ENCODE measurements at regions not wholly inside any gene's neighbourhood (a gene's known extent, or its start where the extent isn't known, plus 50 kb on each side); places are given as distances from the start of the nearest gene placed in this dataset.
A peak's percentile ranks its signal among the peaks of the same experiment; 100 is the strongest.

- peak overlapping the region in 1 of 2 experiments; percentile 17; a peak in 2 of 6 replicates for H3K27ac ChIP-seq
- 49% methylated on average over 7 of the region's 7 CpGs for WGBS (ENCODE audit: missing lambda C conversion rate)
- DNase-seq (ENCODE audit: low read depth in 1 of 2, low spot score in 1 of 2) (peak in 1 of 2 experiments; percentile 32), ATAC-seq (peak; percentile 43 to 58; a peak in 3 of 6 replicates), FAIRE-seq (no peak)
- POLR2A ChIA-PET: no interaction called here
- TF ChIP-seq BHLHE40 (IDR thresholded peaks at IDR 0.05; ENCODE audit: low read depth, low read length) (no peak), EHMT2 (IDR thresholded peaks at IDR 0.05; ENCODE audit: low read depth) (no peak)
- H3K4me1 ChIP-seq: no peaks in the 10 kb centered on the region
- H3K9me3 ChIP-seq: no peaks in the 10 kb centered on the region
- no peak overlapping the region for H3K4me3 ChIP-seq
- no peak overlapping the region for H3K4me2 ChIP-seq
- CTCF ChIA-PET: interaction anchor here (0.6 to 5.4 kb wide), 3 partner anchors 9 to 123 kb away, joined by 4 to 26 read pairs (median 15); partner anchors contain the start of gene CCBE1
Observed at GRCh38 chr18:59814891-59815290, 84.9 kb upstream of the PMAIP1 start.

GRCh38 chr18:59813942-59814341 lies 85.9 kb upstream of the PMAIP1 start:
- FAIRE-seq: no peak
- DNase-seq (ENCODE audit: low read depth in 1 of 2, low spot score in 1 of 2): no peak
- Histone ChIP-seq H3K4me2 (no peak overlapping the region), H3K27ac (peak overlapping the region in 1 of 2 experiments; percentile 17; a peak in 3 of 6 replicates), H3K4me1 (no peaks in the 10 kb centered on the region), H3K4me3 (no peak overlapping the region), H3K9me3 (no peaks in the 10 kb centered on the region)
- CTCF ChIA-PET: interaction anchor here (0.6 to 5.4 kb wide), 5 partner anchors 10 to 354 kb away, joined by 3 to 26 read pairs (median 4); partner anchors contain the start of gene CCBE1
- ATAC-seq: no peak
- 0% methylated on average over 1 of the region's 1 CpG for WGBS (ENCODE audit: missing lambda C conversion rate)
- POLR2A ChIA-PET: no interaction called here
- TF ChIP-seq BCL3 (IDR thresholded peaks at IDR 0.05) (no peak), TFCP2L1 (CRISPR knock-in tag; IDR thresholded peaks at IDR 0.05) (no peak), EHMT2 (IDR thresholded peaks at IDR 0.05; ENCODE audit: low read depth) (no peak), MAFK (IDR thresholded peaks at IDR 0.05; ENCODE audit: partially characterized antibody) (no peak), CBX2 (IDR thresholded peaks at IDR 0.05; ENCODE audit: borderline replicate concordance, low read depth) (no peak), MAX (IDR thresholded peaks at IDR 0.05) (no peak)

- POLR2A ChIA-PET: interaction anchor here (0.6 kb wide), 1 partner anchor 409 kb away, joined by 3 read pairs; no protein-coding TSS in a partner anchor
- no peaks in the 10 kb centered on the region for H3K4me1 ChIP-seq
- WGBS (ENCODE audit: missing lambda C conversion rate): 37% methylated on average over 2 of the region's 2 CpGs
- H3K4me3 ChIP-seq: no peak overlapping the region
- no peak for FAIRE-seq
- ATAC-seq: no peak
- no peaks in the 10 kb centered on the region for H3K9me3 ChIP-seq
- CTCF ChIA-PET: interaction anchor here (0.5 to 5.4 kb wide), 3 partner anchors 13 to 503 kb away, joined by 3 to 26 read pairs (median 7); partner anchors contain the start of gene CCBE1
- DNase-seq (ENCODE audit: low read depth in 1 of 2, low spot score in 1 of 2): no peak
- H3K4me2 ChIP-seq: no peak overlapping the region
- no peak overlapping the region for H3K27ac ChIP-seq
- TF ChIP-seq SMC3 (IDR thresholded peaks at IDR 0.05) (no peak), GATA3 (IDR thresholded peaks at IDR 0.05; ENCODE audit: borderline replicate concordance) (no peak), RARB (CRISPR knock-in tag; IDR thresholded peaks at IDR 0.05) (no peak), RFX5 (IDR thresholded peaks at IDR 0.05) (no peak), ESRRA (IDR thresholded peaks at IDR 0.05; ENCODE audit: borderline replicate concordance, low read length) (no peak), RCOR1 (IDR thresholded peaks at IDR 0.05; ENCODE audit: low read depth, low read length) (no peak), HMGXB4 (CRISPR knock-in tag; IDR thresholded peaks at IDR 0.05; ENCODE audit: borderline replicate concordance) (no peak), NR3C1 (IDR thresholded peaks at IDR 0.05) (no peak), NPAS2 (CRISPR knock-in tag; IDR thresholded peaks at IDR 0.05; ENCODE audit: borderline replicate concordance) (no peak)
Observed at GRCh38 chr18:59810735-59811520, 88.9 kb upstream of the PMAIP1 start.
